ENCODE measurements at regions not wholly inside any gene's neighbourhood (a gene's known extent, or its start where the extent isn't known, plus 50 kb on each side); places are given as distances from the start of the nearest gene placed in this dataset.

DNA sequence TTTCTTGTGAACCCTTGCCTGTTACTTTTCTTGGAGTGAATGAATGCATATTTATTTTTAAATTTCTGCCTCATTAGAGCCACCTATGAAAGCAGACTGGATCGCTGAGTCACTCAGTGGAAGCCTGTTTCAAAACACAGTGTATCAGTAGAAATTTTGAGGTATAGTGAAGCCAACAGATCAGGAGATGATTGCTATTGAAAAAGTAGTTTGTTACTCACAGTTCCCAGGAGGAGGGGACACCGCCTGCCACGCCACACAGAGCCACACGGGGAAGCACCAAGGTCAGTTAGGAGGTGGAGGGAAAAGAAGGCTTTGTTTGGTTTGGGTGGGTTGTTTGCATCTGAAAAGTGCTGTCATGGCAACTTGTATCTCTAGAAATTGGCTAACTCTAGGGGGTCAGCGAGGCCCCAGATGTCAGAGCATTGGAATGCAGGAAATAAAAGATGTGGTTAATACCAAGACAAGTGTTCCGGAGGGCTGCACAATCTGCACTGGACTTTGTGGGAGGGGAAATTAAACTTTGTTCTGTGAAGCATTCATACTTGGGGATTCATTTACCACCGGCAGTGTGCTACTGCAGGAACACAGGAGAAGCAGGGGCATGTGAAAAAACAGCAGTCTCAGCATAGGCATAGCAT lies 106.4 kb upstream of the SDK1 start:
- no peak for TF ChIP-seq CTCF (IDR thresholded peaks at IDR 0.05)
- TF ChIP-seq POLR2AphosphoS5 (IDR thresholded peaks at IDR 0.05), result no peak
